VCaP (cell line): ENCODE measurements at regions not wholly inside any gene's neighbourhood (a gene's known extent, or its start where the extent isn't known, plus 50 kb on each side); places are given as distances from the start of the nearest gene placed in this dataset.

Source experiments
- H3K27ac ChIP-seq: fragments of 450-650 bp; 2 replicates; pipeline ENCODE4 v1.5.1; 2017
- CTCF ChIP-seq: fragments of 450-650 bp; conservative IDR thresholded peaks from 2 replicates; pipeline ENCODE4 v1.5.1; 2017; ENCODE audit warnings: mild to moderate bottlenecking, moderate library complexity

GRCh38 chr6:62670490-62671223 is 384.6 kb upstream of the KHDRBS2 start:
- H3K27ac ChIP-seq, result no peak overlapping the region
- no peak for TF ChIP-seq CTCF

- no peak for TF ChIP-seq CTCF
Measured at GRCh38 chr6:62669831-62670230, 383.8 kb upstream of the KHDRBS2 start.

GRCh38 chr6:62652692-62653328 is 366.8 kb upstream of the KHDRBS2 start:
- no peak for TF ChIP-seq CTCF
- no peak overlapping the region for H3K27ac ChIP-seq

More at GRCh38 chr6:62669831-62670230, 383.8 kb upstream of the KHDRBS2 start:
- H3K27ac ChIP-seq, result no peak overlapping the region

GRCh38 chr6:62645274-62645673 is 359.2 kb upstream of the KHDRBS2 start:
- TF ChIP-seq CTCF, result no peak
- H3K27ac ChIP-seq, result no peak overlapping the region

GRCh38 chr6:62640749-62641148 is 354.7 kb upstream of the KHDRBS2 start:
- no peak for TF ChIP-seq CTCF
- no peak overlapping the region for H3K27ac ChIP-seq

GRCh38 chr6:62626661-62627060 is 340.6 kb upstream of the KHDRBS2 start:
- H3K27ac ChIP-seq, result no peak overlapping the region
- TF ChIP-seq CTCF, result no peak

- H3K27ac ChIP-seq, result no peak overlapping the region
- TF ChIP-seq CTCF, result no peak
Measured at GRCh38 chr6:62623846-62624532, 338.0 kb upstream of the KHDRBS2 start.
